ENCODE measurements at regions not wholly inside any gene's neighbourhood (a gene's known extent, or its start where the extent isn't known, plus 50 kb on each side); places are given as distances from the start of the nearest gene placed in this dataset.

DNA sequence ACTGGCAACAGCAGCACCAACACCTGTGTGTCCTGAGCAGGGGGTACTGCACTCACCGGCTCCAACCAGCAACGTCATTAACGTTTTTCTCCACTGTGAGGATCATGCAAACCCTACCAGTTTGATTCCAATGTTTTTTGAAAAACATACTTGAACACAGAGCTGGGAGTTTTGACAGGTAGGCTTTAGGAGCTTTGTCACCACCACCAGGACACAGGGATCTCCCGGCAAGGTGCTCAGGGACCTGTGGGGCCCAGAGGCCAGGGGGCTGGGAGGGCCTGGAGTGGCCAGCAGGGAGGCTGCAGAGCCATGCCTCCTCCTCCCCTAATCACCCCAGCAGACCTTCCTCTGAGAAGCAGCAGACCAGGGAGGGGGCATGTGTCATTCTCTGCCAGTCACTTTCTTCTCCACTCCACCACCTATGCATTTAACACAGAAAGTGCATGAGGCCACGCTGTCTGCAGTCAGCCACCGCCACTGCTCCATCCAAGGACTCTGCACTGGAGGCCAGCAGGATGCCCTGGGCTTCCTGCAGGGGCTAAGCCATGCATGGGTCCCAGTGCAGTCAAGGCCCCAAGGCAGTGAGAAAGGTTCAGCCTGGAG, 768.2 kb downstream of the KCNJ18 start:
- Histone ChIP-seq H3K36me3 (no peaks in the 10 kb centered on the region), H3K27me3 (no peaks in the 10 kb centered on the region), H3K27ac (no peak overlapping the region), H3K9me3 (no peaks in the 10 kb centered on the region), H3K4me1 (no peaks in the 10 kb centered on the region), H3K4me3 (no peak overlapping the region)
- no peak for DNase-seq
- no peak for ATAC-seq
- TF ChIP-seq, protein P1, sequence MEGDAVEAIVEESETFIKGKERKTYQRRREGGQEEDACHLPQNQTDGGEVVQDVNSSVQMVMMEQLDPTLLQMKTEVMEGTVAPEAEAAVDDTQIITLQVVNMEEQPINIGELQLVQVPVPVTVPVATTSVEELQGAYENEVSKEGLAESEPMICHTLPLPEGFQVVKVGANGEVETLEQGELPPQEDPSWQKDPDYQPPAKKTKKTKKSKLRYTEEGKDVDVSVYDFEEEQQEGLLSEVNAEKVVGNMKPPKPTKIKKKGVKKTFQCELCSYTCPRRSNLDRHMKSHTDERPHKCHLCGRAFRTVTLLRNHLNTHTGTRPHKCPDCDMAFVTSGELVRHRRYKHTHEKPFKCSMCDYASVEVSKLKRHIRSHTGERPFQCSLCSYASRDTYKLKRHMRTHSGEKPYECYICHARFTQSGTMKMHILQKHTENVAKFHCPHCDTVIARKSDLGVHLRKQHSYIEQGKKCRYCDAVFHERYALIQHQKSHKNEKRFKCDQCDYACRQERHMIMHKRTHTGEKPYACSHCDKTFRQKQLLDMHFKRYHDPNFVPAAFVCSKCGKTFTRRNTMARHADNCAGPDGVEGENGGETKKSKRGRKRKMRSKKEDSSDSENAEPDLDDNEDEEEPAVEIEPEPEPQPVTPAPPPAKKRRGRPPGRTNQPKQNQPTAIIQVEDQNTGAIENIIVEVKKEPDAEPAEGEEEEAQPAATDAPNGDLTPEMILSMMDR (IDR thresholded peaks at IDR 0.05): no peak
- intact Hi-C loops (cut with DNase I): no loop called here

GRCh38 chr17:22461460-22462145, 769.3 kb downstream of the KCNJ18 start:
- ATAC-seq (no peak), DNase-seq (no peak)
- Histone ChIP-seq H3K27me3 (no peaks in the 10 kb centered on the region), H3K27ac (no peak overlapping the region), H3K9me3 (no peaks in the 10 kb centered on the region), H3K4me1 (no peaks in the 10 kb centered on the region), H3K36me3 (no peaks in the 10 kb centered on the region), H3K4me3 (no peak overlapping the region)
- TF ChIP-seq, protein P1 (IDR thresholded peaks at IDR 0.05): no peak
- intact Hi-C loops (cut with DNase I): no loop called here

DNA sequence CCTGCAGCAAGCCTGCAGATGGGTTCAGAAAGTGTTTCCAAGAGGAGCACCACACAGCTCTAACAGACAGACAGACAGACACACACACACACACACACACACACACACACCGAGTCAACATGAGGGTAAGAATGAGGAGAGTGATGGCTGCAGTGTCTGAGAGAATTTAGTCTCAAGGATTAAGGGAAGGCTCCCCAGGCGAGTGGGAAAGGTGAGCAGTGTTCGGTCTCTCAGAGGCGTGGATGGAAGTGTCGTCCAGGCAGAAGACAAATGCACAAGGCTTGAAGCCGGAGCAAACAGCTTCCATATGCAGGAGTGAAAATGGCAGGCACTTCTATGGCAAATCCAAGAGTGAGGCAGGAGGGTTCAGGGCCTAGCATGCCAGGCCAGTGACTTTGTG, 770.1 kb downstream of the KCNJ18 start:
- no peak for ATAC-seq
- no peak for DNase-seq

DNA sequence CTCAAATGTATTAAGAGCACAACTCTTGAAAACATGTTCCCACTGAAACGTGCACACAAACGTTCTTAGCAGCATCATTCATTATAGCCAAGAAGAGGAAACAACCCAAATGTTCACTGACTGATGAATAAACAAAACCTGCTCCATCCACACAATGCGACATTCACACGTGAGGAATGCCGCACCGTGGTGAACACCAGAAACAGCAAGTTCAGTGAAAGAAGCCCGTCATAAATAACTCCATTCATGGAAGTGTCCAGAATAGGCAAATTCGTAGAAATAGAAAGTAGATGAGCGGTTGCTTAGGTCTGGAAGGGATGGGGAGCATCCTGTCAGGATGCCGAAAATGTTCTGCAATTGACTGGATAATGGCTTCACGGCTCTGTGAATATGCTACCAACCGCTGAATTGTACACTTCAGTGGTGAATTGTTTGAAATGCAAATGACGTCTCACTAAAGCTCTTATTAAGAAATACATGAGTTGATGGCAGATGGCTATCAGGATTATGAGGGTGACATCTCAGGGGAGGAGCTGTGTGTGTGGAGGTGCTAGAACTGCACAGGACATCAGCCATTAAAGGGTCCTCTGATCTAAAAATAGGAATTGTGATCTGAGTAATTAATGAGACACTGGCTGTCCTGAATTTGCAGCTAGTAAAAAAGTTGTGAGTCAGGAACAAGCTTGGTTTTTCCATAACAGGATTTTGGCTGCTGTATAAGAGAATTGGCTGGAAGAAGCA, 771.0 kb downstream of the KCNJ18 start:
- H3K4me1 ChIP-seq: no peaks in the 10 kb centered on the region
- DNase-seq: no peak
- no peak overlapping the region for H3K27ac ChIP-seq
- H3K9me3 ChIP-seq: no peaks in the 10 kb centered on the region
- no peaks in the 10 kb centered on the region for H3K36me3 ChIP-seq
- no peak for ATAC-seq
- TF ChIP-seq, protein P1 (IDR thresholded peaks at IDR 0.05): no peak
- no peak overlapping the region for H3K4me3 ChIP-seq
- H3K27me3 ChIP-seq: no peaks in the 10 kb centered on the region
- intact Hi-C loops (cut with DNase I): no loop called here

More for the DNA sequence above, 770.1 kb downstream of the KCNJ18 start:
- no peaks in the 10 kb centered on the region for H3K9me3 ChIP-seq
- H3K4me3 ChIP-seq: no peak overlapping the region
- intact Hi-C loops (cut with DNase I): no loop called here
- no peaks in the 10 kb centered on the region for H3K27me3 ChIP-seq
- H3K27ac ChIP-seq: no peak overlapping the region
- no peaks in the 10 kb centered on the region for H3K36me3 ChIP-seq
- TF ChIP-seq, protein P1 (IDR thresholded peaks at IDR 0.05): no peak
- no peaks in the 10 kb centered on the region for H3K4me1 ChIP-seq

- Histone ChIP-seq H3K27me3 (no peaks in the 10 kb centered on the region), H3K36me3 (no peaks in the 10 kb centered on the region), H3K4me3 (no peak overlapping the region), H3K9me3 (no peaks in the 10 kb centered on the region), H3K27ac (no peak overlapping the region), H3K4me1 (no peaks in the 10 kb centered on the region)
- ATAC-seq (no peak), DNase-seq (no peak)
- intact Hi-C loops (cut with DNase I): no loop called here
- TF ChIP-seq, protein P1 (IDR thresholded peaks at IDR 0.05): no peak
These were observed 771.7 kb downstream of the KCNJ18 start for GRCh38 chr17:22464041-22464440.

Data from upper lobe of right lung (tissue), 1 donor.